ENCODE measurements at regions not wholly inside any gene's neighbourhood (a gene's known extent, or its start where the extent isn't known, plus 50 kb on each side); places are given as distances from the start of the nearest gene placed in this dataset.
"Not testable (repeated sequence)": the region's sequence is repeated elsewhere in the genome, so short reads cannot be mapped to it uniquely, and the experiment has no call there.

DNA sequence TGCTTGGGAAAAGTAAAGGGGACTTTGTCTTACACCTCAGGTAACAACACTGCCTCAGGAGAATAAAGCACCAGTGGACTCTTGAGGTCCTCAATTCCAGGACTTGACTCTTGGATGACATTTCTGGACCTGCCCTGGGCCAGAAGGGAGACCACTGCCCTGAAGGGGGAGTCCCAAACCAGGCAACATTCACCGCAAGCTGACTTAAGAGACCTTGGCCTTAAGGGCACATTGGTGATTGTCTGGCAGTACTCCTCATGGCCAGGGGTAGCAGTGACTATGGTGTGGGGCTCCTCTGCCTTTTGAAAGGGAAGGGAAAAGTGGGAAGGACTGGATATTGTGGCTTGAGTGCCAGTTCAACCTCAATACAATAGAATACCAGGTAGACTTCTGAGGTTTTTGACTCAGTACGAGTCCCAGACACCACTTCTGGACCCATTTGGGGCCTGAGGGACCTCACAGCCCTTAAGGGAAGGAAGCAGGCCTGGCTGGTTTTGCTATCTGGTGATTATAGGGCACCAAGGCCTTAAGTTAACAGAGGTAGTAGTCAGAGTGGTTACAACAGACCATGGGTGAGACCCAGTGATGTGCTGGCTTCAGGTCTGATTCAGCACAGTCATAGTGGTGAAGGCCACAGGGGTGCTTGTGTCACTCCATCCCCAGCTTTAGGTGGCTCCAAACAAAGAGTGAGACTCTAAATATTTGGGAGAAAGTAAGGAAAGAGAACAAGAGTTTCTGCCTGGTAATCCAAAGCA is 121.2 kb upstream of the TET2 start:
- no peak for DNase-seq (ENCODE audit: low read depth in 3 of 3)

DNA sequence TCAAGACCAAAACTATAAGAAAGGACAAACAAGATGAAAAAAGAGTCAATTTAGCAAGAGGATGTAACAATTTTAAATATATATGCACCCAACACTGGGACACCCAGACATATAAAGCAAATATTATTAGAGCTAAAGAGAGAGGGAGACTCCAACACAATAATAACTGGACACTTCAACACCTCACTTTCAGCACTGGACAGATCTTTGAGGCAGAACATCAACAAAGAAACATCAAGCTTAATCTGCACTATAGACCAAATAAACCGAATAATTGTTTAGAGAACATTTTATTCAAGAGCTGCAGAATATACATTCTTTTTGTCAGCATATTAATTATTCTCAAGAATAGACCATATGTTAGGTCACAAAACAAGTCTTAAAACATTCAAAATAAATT is 109.7 kb upstream of the TET2 start:
- DNase-seq (ENCODE audit: low read depth in 3 of 3): no peak

DNA sequence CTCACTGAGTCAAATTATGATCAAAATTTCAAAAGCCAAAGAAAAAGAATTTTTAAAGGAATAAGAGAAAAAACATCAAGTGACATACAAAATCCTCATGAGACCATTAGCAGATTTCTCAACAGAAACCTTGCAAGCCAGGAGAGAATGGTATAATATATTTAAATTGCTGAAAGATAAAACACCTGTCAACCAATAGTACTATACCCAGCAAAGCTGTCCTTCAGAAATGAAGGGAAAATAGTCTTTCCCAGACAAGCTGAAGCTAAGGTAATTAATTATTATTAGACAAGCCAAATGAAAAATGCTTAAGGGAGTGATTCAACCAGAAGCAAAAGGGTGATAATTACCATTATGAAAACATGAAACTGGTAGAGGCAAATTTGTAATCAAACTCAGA is 104.2 kb upstream of the TET2 start:
- DNase-seq (ENCODE audit: low read depth in 3 of 3): no peak

DNA sequence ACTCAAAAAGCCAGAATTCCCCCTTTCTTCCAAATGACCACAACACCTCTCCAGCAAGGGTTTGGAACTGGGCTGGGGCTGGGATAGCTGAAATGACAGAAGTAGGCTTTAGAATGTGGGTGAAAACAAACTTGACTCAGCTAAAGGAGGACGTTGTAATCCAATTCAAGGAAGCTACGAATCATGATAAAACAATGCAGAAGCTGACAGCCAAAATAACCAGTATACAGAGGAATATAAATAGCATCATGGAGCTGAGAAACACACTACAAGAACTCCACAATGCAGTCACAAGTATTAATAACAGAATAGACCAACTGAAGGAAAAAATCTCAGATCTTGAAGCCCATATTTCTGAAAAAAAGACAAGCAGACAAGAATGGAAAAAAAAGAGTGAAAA is 95.8 kb upstream of the TET2 start:
- no peak for DNase-seq (ENCODE audit: low read depth in 3 of 3)

DNA sequence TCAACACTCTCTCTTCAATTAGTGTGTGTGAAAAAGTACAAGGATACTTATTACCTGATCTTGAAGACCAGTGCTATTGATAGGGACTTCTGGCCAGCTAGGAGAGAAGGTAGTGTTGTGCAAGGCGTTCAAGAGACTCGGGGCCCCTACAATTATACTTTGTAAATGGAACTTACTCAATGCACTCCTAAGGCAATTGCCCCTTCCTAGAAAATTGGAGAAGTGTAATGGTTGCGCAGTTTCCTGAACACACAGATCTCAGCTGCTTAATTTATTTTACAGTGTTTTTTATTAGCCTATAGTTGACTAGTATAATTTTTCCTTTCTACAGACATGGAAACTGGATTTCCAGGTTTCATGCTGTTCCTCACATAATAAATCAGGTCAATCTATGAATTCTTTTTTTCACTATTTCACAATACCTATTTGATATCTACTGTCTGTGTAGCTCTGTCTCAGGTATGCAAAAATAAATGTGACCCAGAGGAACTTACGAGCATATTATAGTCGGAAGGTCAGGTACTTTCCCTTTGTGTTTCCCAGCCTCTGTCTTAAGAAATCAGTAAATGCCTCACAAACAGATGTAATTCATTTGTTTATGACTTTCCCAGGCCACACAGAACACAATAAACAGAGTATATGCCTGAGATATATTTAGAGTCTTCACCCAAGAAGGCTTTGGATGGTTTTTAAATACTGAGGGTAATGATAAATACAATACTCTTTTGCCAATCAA is 89.1 kb upstream of the TET2 start:
- DNase-seq (ENCODE audit: low read depth in 3 of 3): no peak

DNA sequence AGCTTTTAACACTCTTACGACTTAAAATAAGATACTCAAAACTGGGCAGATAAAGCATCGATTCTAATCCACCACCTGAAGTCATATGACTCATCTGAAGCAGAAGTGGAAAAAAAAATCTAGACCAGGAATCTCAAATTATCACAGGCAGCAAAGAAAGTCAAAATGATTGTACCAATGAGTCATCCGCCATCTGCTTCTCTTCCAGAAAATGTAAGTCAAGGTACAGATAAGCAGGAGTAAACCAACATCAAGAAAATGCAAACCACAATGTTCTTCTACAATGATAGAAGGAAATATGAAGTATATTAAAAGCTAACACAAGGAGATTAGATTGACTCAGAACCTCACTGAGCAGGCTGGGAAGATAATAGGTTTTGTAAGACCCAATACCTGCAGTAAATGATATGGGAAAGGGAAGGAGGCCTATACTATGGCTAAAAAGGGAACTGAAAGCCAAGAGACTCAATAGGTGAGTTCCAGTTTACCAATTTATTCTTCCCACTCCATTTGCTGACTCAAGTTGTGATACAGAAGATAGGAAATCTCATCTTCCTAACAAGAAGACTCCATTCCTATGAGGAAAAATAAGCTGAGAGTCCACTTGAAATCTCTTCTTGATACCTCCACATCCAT is 88.4 kb upstream of the TET2 start:
- DNase-seq (ENCODE audit: low read depth in 3 of 3): no peak

DNA sequence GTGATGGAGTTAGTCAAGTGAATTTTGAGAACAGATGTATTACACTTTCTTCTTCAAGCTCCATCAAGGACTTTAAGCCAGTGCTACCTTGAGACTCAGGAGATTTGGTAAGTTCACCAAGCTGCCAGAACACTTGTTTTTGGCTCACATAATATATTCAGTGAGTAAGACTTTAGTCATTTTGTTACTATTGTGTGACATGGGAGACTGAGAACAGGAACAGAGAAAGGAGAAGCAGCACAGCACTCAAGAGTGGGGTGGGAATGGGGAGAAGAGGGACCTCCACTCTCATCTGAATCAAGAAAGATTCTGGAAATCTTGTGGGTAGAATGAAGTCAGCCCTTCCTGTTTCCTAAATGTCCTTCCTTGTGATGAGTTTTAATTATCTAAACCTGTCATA is 87.3 kb upstream of the TET2 start:
- DNase-seq (ENCODE audit: low read depth in 3 of 3): no peak

DNA sequence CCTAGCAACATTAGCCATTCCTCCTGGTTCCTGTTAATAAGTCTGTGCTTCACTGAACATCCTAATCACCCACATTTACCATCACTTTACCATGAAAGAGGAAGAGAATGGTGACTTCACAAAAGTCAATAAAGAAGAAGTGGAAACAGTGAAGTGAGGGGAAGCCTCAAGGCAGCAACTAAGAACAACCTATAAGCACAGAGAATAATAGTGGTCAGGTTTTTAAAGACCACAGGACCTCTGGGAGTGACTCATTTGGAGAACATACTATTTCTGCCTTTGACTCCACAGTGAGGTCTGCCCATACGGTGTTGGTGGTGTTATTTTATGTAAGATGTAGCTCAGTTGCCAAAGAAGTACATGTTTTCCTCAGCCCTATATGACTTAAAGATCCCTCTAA is 86.0 kb upstream of the TET2 start:
- peak in 1 of 3 donors; percentile 14 for DNase-seq (ENCODE audit: low read depth in 3 of 3)

DNA sequence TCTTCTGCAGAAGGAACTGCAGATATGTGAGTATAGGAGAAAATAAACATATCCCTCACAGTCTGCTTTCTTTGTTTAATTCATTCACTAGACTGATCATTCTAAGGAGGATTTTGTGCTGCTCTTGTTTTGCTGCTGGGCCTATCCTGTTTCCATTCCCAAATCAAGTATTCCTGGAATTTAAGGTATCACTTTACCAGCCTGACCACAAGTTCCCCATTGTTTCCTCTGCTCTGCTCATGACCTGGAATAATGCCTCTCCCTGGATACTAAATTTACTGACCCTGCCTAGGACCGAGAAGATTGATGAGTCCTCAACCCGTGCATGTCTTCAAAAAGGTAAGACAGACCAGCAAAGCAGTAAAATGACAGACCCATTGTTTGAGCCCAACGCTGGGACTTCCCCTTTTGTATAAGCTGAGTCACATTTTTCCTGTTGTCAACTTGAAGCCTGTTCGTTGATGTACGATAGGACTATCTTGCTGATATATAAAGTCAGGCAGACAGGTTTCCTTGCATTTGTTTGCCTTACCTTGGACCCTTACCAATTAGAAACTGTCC is 85.5 kb upstream of the TET2 start:
- DNase-seq (ENCODE audit: low read depth in 3 of 3): peak; percentile 10 to 33 (median 13)

DNA sequence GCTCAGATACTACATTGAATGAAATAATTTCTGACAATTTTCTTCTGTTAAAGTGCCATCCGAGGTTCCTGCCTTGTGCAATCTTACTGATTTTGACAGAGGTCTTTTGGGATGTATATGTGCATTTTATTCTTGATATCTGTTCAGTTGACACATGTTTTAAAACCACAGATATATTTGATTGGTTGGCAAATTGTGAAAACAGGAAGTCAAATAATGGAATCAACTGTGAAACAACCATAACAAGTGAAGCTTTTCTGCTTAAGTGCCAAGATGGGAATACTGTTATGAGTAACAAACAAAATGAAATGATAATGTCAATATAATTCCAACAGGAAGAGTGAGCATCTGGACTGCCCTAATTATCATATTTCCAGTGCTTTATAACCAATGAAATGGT is 84.9 kb upstream of the TET2 start:
- no peak for DNase-seq (ENCODE audit: low read depth in 3 of 3)

DNA sequence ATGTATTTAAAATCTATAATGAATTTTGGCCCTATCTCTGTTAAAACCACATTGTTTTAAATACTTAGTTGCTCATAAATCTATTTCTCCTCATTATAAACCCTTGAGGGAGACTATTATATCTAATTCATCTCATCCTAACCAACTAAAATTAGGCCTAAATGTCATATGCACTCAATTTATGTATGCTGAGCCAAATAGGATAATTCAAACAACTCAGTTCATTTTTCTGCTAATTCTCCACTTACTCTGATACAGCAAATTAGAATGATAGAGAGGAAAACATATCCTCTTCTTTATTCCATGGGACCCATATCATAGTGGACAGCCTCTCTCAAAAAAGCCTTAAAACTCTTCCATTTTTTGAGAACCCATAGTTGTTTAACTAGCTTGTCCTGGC is 80.3 kb upstream of the TET2 start:
- DNase-seq (ENCODE audit: low read depth in 3 of 3): no peak

DNA sequence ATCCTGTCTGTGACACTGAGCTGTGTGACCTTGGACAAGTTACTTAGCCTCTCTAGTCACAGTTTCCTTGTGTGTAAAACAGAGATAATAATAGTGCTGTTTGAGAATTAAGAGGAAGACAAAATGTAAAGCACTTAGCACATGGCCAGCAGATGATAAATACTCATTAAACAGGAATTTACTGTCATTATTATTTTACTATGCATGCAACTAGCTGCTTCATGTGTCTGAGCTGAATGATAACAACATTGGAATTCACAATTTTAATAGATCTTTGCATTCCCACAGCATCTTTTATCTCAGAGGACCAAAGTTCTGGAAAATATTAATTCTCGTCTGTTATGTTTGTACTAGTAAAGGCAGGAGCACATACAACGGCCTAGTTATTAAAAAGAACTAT is 79.2 kb upstream of the TET2 start:
- DNase-seq (ENCODE audit: low read depth in 3 of 3): no peak

DNA sequence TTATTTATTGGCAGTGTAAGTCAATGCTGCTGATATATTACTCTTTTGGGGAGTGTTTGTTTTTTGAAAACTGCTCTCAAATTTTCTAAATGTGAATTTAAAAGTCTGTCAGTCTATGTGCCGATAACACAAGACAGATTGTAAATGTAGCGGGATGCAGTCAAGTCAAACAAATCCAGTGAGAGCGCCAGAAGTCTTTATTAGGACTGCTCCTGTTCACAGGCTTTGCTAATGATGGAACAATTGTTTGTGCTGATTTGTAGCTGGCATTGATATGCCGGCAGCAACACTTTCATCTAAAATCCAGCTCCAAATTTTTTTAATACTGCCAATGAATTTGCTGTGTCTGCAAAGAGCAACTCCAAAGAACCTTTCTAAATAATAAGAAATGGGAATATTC is 78.7 kb upstream of the TET2 start:
- no peak for DNase-seq (ENCODE audit: low read depth in 3 of 3)

DNA sequence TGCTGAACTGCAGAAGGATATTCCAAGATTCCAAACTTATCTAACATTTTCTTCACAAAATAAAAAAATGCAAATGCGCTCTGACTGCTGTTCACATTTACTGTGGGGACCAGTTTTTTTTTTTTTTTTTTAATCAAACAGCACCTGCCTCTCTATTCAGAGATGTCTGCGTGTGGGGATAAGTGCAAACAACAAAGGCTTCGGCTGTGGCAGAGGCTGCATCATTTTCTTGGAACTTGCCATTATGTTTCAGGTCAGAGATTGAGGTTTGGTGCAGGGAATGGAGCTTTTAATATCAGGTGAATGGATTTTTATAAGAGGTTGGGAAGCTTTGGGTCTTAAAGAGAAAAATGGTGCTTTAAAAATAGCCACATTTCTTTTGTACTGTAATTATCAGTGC is 78.2 kb upstream of the TET2 start:
- DNase-seq (ENCODE audit: low read depth in 3 of 3): no peak

DNA sequence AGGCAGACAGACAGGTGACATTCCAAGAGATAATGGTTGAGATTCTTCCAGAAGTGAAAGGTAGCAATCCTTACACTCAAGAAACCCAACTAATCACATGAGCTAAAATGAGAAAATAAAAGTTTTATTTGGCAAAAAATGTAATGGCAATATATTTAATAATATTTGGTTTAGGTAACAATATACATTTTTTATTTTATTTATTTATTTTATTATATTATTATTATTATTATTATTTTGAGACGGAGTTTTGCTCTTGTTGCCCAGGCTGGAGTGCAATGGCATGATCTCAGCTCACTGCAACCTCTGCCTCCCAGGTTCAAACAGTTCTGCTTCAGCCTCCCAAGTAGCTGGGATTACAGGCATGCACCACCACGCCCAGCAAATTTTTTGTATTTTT is 74.6 kb upstream of the TET2 start:
- DNase-seq (ENCODE audit: low read depth in 3 of 3): not testable (repeated sequence)

DNA sequence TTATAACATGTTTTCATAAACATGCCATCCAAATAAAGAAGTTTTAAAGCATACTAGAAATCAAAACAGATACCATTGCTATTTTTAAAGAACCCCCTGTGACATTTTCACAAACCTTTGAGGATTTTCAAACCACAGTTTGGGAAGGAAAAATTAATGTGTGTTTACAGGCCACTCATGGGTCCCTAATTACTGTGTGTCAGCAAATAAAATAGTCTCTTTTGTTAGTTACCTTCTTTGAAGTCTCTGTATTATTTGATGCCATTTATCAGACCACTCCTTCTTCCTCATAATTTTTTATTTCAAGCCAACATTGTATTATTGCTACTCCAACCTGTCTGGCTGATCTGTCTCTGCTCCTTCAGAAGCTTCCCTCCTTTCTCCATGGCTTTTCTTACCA is 72.6 kb upstream of the TET2 start:
- no peak for DNase-seq (ENCODE audit: low read depth in 3 of 3)

DNA sequence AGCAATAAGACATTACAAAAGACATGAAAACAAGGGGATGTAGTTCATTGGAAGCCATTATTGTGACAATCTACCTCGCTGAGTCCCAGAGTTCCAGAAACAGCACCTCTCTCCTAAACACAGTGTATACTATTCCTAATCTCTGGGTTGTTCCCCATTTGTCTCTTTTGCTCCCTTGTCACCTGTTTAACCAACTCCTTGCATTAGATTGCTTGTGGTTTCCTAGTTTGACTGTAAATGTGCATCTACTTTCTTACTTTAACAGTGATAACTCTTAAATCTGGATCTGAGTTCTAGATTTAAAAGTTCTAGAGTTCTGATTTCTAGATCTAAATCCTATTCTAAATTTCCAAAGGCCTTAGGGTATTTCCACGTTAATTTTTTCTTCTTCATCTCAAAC is 71.6 kb upstream of the TET2 start:
- no peak for DNase-seq (ENCODE audit: low read depth in 3 of 3)

DNA sequence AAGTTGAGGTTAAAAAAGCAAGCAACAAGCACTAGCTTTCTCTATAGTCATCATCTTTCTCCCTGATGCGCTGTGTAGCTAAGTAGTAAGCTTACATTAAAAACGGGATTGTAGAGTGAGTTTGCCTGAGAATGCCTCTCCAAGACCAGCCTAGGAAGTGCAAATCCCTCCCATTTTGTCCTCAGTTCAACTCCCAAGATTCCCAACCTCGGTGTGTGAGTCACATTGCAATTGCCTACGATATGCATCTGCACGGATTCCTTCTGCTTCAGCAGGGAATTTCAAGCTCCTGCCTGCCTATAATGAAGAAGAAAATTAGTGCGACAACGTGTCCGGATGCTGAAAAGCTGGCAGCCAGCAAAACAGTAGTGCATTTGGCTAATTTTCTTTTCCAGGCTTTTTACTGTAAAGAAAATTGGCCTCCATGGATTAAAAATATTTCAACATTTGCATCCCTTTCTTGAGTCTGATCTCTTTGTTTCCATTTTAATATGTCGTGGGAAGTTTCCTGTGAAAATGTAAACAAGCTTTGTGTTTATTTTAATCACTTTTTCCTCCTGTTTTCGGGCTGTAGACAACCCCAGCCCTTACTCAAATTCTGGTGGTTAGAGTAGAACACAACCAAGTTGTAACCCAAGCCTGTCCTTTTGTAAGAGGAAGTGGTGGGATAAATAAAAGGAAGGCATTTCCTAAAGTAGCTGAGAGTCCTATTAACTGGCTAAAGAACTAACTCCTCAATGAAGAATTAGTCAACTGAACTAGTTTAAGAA is 58.4 kb upstream of the TET2 start:
- DNase-seq (ENCODE audit: low read depth in 3 of 3): no peak

DNA sequence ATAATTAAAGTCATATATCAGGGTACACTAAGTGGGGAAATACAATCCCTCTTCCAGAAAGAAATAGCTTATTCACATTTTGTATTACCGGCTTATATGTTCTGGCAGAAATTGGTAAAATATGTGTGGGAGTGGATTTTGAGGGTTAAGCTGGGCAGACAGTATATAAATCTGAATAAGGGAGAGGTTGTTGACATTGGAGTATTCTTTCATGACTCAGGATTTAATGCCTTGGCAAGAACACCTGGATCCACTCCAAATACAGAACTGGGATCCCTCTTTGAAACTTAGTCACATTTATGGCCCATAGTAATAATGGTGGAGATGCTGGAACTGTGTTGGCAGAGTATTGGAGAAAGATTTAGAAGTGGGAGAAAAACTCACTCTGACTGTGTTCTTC is 54.3 kb upstream of the TET2 start:
- DNase-seq (ENCODE audit: low read depth in 3 of 3): no peak

DNA sequence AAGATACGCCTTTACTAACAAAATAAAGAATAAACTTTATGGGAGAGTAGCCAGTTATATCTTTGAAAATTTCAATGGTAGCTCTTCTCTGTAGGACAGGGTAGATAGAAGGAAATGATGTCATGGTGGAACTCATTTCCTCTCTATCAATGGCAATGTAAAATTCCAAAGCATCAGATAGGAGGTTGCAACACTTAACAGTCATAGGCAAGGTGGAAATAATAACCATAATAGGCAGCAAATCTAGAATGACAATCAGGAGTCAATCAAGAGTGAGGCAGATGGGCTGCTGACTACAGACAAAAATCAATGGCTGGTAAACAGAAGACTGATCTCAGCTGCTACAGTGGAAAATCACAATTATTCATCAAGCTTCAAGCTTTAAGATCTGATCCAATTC is 53.9 kb upstream of the TET2 start:
- no peak for DNase-seq (ENCODE audit: low read depth in 3 of 3)

DNA sequence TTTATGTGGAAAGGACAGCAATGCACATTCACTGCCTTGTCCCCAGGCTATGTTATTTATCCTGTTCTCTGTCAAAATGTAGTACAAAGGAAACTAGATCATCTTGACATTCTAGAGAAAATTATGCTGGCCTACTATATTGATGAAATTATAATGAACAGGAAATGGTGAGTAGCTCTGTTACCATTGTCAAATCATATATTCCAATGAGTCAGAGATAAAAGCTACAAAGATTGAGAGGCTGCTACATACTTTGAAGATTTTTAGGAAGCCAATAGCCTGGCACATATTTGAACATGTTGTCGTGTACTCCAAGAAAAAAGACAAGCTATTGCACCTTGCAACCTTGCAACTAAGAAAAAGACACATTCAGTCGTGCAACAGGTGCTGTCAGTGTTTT is 52.7 kb upstream of the TET2 start:
- DNase-seq (ENCODE audit: low read depth in 3 of 3): no peak
